Suprapubic skin (tissue), 4 donors: ENCODE measurements at regions not wholly inside any gene's neighbourhood (a gene's known extent, or its start where the extent isn't known, plus 50 kb on each side); places are given as distances from the start of the nearest gene placed in this dataset.
A peak's percentile ranks its signal among the peaks of the same experiment; 100 is the strongest.

Experiments used
- DNase-seq, 2 donors: peaks; one replicate each; pipeline ENCODE4 v3.0.0-alpha.2; 2019; ENCODE audit warnings: low spot score in 2 of 2
- H3K27ac ChIP-seq: fragments of 200-600 bp; sonication (generic); one replicate; pipeline ENCODE4 v1.5.1; 2019
- H3K27me3 ChIP-seq: fragments of 200-600 bp; sonication (generic); one replicate; pipeline ENCODE4 v1.5.1; 2019
- H3K36me3 ChIP-seq: fragments of 200-600 bp; sonication (generic); one replicate; pipeline ENCODE4 v1.5.1; 2019
- H3K4me1 ChIP-seq: fragments of 200-600 bp; sonication (generic); one replicate; pipeline ENCODE4 v1.5.1; 2019
- H3K4me3 ChIP-seq: fragments of 200-600 bp; sonication (generic); one replicate; pipeline ENCODE4 v1.5.1; 2019; ENCODE audit warnings: mild to moderate bottlenecking
- H3K9me3 ChIP-seq: fragments of 200-600 bp; sonication (generic); one replicate; pipeline ENCODE4 v1.5.1; 2019
- EP300 ChIP-seq: sonication (generic); formaldehyde crosslinking; IDR thresholded peaks from one replicate; pipeline ENCODE4 v1.6.1; 2017; ENCODE audit warnings: antibody characterized with exemption
- POLR2A ChIP-seq, 2 donors: fragments of 450-650 bp; IDR thresholded peaks; one replicate each; pipeline ENCODE4 v1.6.1; 2017; ENCODE audit warnings: antibody characterized with exemption in 2 of 2, mild to moderate bottlenecking in 2 of 2, moderate library complexity in 2 of 2
- POLR2AphosphoS5 ChIP-seq, 3 donors: sonication (generic); formaldehyde crosslinking; IDR thresholded peaks; one replicate each; pipeline ENCODE4 v1.6.1; 2017; ENCODE audit warnings: antibody characterized with exemption in 3 of 3
- WGBS: methylation state at CpG from one replicate; pipeline ENCODE4 v1.1.5; 2018; 5-methylcytosine and 5-hydroxymethylcytosine counted together
- TF ChIP-seq, protein P1 (sequence below), 2 donors: fragments of 200-600 bp in 1 of 2; fragments of 450-650 bp in 1 of 2; sonication (generic) in 1 of 2; IDR thresholded peaks; one replicate each; pipeline ENCODE4 v1.5.1; 2016 to 2019; ENCODE audit warnings: antibody characterized with exemption in 2 of 2, mild to moderate bottlenecking in 1 of 2, moderate library complexity in 1 of 2

DNA sequence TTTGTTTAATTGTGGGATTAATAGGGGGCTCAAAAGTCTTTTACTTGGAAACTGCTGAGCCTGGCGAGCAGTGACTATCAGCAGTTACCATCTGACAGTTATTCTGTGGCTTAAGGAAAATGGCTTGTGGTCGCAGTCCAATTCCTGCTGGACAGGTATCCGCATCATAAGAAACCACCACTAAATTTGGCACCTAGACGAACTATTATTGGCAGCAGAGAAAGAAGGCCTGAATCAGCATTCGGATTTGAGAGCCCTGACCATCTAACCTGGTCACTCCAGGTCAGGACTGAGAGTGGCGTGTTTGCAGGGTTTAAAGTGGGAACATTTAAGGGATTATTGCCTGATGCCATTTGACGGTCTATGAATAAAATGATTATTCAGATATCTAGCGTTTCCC is 146.4 kb downstream of the RPS12 start:
- Histone ChIP-seq H3K9me3 (no peaks in the 10 kb centered on the region), H3K27ac (no peak overlapping the region), H3K4me1 (no peaks in the 10 kb centered on the region), H3K27me3 (peaks cover 5% of the 10 kb centered on the region), H3K4me3 (no peak overlapping the region), H3K36me3 (no peaks in the 10 kb centered on the region)
- 62% methylated on average over 8 of the region's 8 CpGs for whole genome bisulfite sequencing
- TF ChIP-seq, protein P1, sequence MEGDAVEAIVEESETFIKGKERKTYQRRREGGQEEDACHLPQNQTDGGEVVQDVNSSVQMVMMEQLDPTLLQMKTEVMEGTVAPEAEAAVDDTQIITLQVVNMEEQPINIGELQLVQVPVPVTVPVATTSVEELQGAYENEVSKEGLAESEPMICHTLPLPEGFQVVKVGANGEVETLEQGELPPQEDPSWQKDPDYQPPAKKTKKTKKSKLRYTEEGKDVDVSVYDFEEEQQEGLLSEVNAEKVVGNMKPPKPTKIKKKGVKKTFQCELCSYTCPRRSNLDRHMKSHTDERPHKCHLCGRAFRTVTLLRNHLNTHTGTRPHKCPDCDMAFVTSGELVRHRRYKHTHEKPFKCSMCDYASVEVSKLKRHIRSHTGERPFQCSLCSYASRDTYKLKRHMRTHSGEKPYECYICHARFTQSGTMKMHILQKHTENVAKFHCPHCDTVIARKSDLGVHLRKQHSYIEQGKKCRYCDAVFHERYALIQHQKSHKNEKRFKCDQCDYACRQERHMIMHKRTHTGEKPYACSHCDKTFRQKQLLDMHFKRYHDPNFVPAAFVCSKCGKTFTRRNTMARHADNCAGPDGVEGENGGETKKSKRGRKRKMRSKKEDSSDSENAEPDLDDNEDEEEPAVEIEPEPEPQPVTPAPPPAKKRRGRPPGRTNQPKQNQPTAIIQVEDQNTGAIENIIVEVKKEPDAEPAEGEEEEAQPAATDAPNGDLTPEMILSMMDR (IDR thresholded peaks at IDR 0.05), result no peak
- no peak for TF ChIP-seq POLR2A (IDR thresholded peaks at IDR 0.05)
- TF ChIP-seq POLR2AphosphoS5 (IDR thresholded peaks at IDR 0.05), result no peak
- TF ChIP-seq EP300, result no peak
- no peak for DNase-seq

DNA sequence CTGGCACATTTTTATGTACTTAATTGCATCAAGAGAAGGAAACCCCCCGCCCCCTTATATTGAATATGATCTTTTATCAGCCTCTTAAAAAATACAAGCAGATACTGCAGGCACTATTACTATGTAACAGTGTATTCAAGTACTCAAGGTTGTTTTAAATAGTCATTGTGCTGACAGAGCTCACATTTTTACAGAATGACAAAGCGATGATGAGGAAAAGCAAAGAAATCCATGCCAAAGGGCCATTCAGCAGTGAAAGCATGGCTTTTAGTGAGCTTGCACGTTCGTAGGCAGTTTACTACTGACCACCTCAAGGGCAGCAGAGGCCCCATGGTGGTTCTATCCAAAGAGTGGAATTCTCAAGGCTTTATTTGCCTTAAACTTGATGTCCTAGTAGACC is 146.8 kb downstream of the RPS12 start:
- Histone ChIP-seq H3K4me1 (no peaks in the 10 kb centered on the region), H3K27me3 (peaks cover 5% of the 10 kb centered on the region), H3K36me3 (no peaks in the 10 kb centered on the region), H3K27ac (no peak overlapping the region), H3K4me3 (no peak overlapping the region), H3K9me3 (no peaks in the 10 kb centered on the region)
- WGBS, result 63% methylated on average over 4 of the region's 4 CpGs
- no peak for DNase-seq
- no peak for TF ChIP-seq EP300
- no peak for TF ChIP-seq POLR2AphosphoS5 (IDR thresholded peaks at IDR 0.05)
- TF ChIP-seq, protein P1 (IDR thresholded peaks at IDR 0.05), result no peak
- no peak for TF ChIP-seq POLR2A (IDR thresholded peaks at IDR 0.05)

DNA sequence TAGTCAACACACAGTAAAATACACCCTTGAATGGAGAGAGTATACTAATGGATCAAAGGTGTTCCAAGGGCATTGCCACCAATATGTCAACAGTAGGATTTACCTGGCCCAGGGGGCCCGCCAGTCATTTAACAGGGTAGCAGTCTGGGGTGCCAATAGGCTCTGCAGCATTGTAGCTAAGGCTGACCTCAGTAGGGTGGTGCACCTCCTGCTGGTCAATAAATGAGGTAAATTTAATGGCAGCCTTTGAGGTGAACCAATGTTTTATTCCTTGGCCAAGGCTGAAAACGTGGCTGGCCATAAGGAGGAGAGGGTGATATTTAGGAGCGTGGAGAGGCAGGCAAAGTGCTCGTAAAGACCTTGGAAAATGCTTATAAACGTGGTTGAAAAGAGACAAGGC is 147.2 kb downstream of the RPS12 start:
- Histone ChIP-seq H3K4me3 (no peak overlapping the region), H3K27ac (no peak overlapping the region)

DNA sequence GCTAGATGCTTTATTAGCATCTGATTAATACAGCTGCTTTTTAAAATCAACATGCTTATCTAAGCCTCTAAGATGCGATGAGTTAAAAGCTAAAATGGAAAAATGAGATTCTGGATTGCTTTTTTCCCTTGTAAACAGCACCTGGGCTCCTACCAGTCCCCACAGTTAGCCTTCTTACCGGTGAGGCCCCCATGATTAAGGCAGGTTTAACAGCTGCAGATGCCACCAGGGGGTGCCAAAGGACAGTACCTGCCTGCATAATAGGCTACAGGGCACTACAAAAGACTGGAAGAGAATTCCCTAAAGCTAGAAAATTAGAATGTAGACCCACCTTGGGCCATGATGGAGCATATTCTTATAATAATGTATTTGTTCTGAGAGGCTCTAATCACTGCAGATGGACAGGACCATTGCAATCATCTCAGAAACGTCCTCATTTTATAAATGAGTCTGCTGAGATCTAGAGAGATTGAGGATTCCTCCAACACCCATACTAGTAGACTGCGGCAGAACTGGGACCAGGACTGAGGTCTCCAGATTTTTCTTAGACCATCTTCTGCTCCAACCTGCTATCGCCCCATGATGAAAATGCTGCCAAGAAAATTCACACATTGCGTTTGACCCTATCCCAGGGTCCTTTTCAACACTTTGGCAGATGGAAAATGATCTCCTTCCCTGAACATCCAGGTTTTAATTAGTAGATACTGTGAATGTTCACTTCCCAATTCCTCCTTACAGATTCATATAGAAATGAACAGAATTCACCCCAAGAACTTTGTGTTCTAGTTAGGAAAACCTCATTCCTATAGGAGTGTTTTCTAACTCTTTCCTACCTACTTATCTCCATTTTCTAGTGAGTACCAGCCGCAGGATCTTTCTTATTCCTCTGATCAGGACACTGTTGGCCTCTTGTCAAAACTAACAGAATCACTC is 148.8 kb downstream of the RPS12 start:
- H3K27ac ChIP-seq, result no peak overlapping the region
- WGBS, result 66% methylated on average over 7 of the region's 7 CpGs

More for the DNA sequence above, 147.2 kb downstream of the RPS12 start:
- H3K9me3 ChIP-seq, result no peaks in the 10 kb centered on the region
- no peaks in the 10 kb centered on the region for H3K36me3 ChIP-seq
- TF ChIP-seq POLR2AphosphoS5 (IDR thresholded peaks at IDR 0.05) (no peak), POLR2A (IDR thresholded peaks at IDR 0.05) (no peak), EP300 (no peak)
- TF ChIP-seq, protein P1 (IDR thresholded peaks at IDR 0.05), result no peak
- H3K4me1 ChIP-seq, result no peaks in the 10 kb centered on the region
- H3K27me3 ChIP-seq, result peaks cover 5% of the 10 kb centered on the region
- DNase-seq, result no peak
- WGBS, result 84% methylated on average over 5 of the region's 5 CpGs

More for the DNA sequence above, 148.8 kb downstream of the RPS12 start:
- no peak for DNase-seq
- Histone ChIP-seq H3K9me3 (no peaks in the 10 kb centered on the region), H3K36me3 (no peaks in the 10 kb centered on the region), H3K4me1 (no peaks in the 10 kb centered on the region), H3K27me3 (peaks cover 2% of the 10 kb centered on the region), H3K4me3 (no peak overlapping the region)
- TF ChIP-seq, protein P1 (IDR thresholded peaks at IDR 0.05), result peak in 1 of 2 donors; percentile 50
- TF ChIP-seq EP300 (no peak), POLR2AphosphoS5 (IDR thresholded peaks at IDR 0.05) (no peak), POLR2A (IDR thresholded peaks at IDR 0.05) (no peak)
